Heart left ventricle (tissue), 16 donors: ENCODE measurements at regions not wholly inside any gene's neighbourhood (a gene's known extent, or its start where the extent isn't known, plus 50 kb on each side); places are given as distances from the start of the nearest gene placed in this dataset.
"Not testable (repeated sequence)": the region's sequence is repeated elsewhere in the genome, so short reads cannot be mapped to it uniquely, and the experiment has no call there.

Experiments used
- ATAC-seq, 4 donors: fragments of 200-7000 bp; cut with Tn5 transposase; one replicate each; pipeline ENCODE4 v1.9.1; 2020 to 2022; ENCODE audit warnings: moderate library complexity in 4 of 4, mild to moderate bottlenecking in 3 of 4, moderate number of reproducible peaks in 1 of 4
- DNase-seq, 5 donors: peaks; one replicate each; pipeline ENCODE4 v3.0.0-alpha.2; 2020
- H3K27ac ChIP-seq, 12 donors: fragments of 200-600 bp; sonication (generic) in 4 of 12; one replicate each; pipeline versions ENCODE4 v1.5.0 to v1.8.0; 2016 to 2022; ENCODE audit warnings: mild to moderate bottlenecking in 2 of 12
- H3K27me3 ChIP-seq, 9 donors: fragments of 200-600 bp; sonication (generic) in 2 of 9; one replicate each; pipeline versions ENCODE4 v1.5.1 to v1.8.0; 2016 to 2022; ENCODE audit warnings: mild to moderate bottlenecking in 3 of 9
- H3K36me3 ChIP-seq, 9 donors: fragments of 200-600 bp; sonication (generic) in 2 of 9; one replicate each; pipeline versions ENCODE4 v1.5.0 to v1.8.0; 2018 to 2022; ENCODE audit warnings: mild to moderate bottlenecking in 2 of 9
- H3K4me1 ChIP-seq, 12 donors: fragments of 200-600 bp; sonication (generic) in 4 of 12; one replicate each; pipeline versions ENCODE4 v1.5.0 to v1.8.0; 2016 to 2022; ENCODE audit warnings: mild to moderate bottlenecking in 3 of 12
- H3K4me3 ChIP-seq, 12 donors: fragments of 200-600 bp; sonication (generic) in 4 of 12; one replicate each; pipeline versions ENCODE4 v1.5.0 to v1.8.0; 2017 to 2022; ENCODE audit warnings: mild to moderate bottlenecking in 9 of 12, moderate library complexity in 4 of 12
- H3K9me3 ChIP-seq, 12 donors: fragments of 200-600 bp; sonication (generic) in 4 of 12; one replicate each; pipeline versions ENCODE4 v1.5.0 to v1.8.0; 2016 to 2022; ENCODE audit warnings: mild to moderate bottlenecking in 1 of 12
- CTCF ChIP-seq, 12 donors: fragments of 200-600 bp; sonication (generic) in 4 of 12; IDR thresholded peaks; one replicate each; pipeline versions ENCODE4 v1.5.0 to v1.8.0; 2018 to 2022; ENCODE audit warnings: antibody characterized with exemption in 12 of 12, mild to moderate bottlenecking in 5 of 12
- POLR2A ChIP-seq, 2 donors: fragments of 450-650 bp; IDR thresholded peaks; one replicate each; pipeline ENCODE4 v1.6.1; 2017; ENCODE audit warnings: antibody characterized with exemption in 2 of 2, mild to moderate bottlenecking in 2 of 2, moderate library complexity in 2 of 2
- WGBS, 4 donors: extraction: QIAGEN DNeasy Blood & Tissue Kit in 2 of 4; methylation state at CpG; one replicate each; pipeline versions ENCODE4 v1.1.5 to v1.1.7; 2013 to 2018; 5-methylcytosine and 5-hydroxymethylcytosine counted together
- intact Hi-C, 10 donors: fragments of 100-400 bp; cut with DNase I; formaldehyde crosslinking; loops; one replicate each; pipeline versions ENCODE4 v1.11.1 to v1.14.2; 2022
- donor health status: ischemic (EF 13 %, LVEDD 7.1; RV severe dilation, severe dysfunction).
- donor health status: healthy with polysubstance abuse.
- donor health status: DM: no; HTN: yes; CAD: no.
- donor health status: DM: no; HTN: no; CAD: no.
- donor health status: ischemic (EF 25% LVEDD 6.9; RV normal size, moderate dysfunction).
- donor health status: ischemic (EF 25% LVEDD 5.7; RV mildly dilated, moderate dysfunction).
- donor health status: healthy.
- donor health status: DM: yes; HTN: yes; CAD: no.
- donor health status: ischemic (EF 35%, LVEDD 5.7; RV mildly dilated, moderate dysfunction).
- donor health status: nonischemic (EF 11% LVEDD 7.7; RV severe dilation, severe dysfunction).
- donor health status: DM: yes; HTN: yes; CAD: no.
- donor health status: PGD.
- donor health status: ischemic (EF 29% LVEDD 5.4; RV normal size, mild dysfunction).
- donor health status: nonischemic (EF 23%, LVEDD 6.1; RV moderate dilation, normal function).

GRCh38 chr6:71226151-71226550 lies 62.5 kb upstream of the OGFRL1 start:
- Histone ChIP-seq H3K27ac (no peak overlapping the region), H3K9me3 (no peaks in the 10 kb centered on the region), H3K4me1 (no peaks in the 10 kb centered on the region), H3K36me3 (no peaks in the 10 kb centered on the region), H3K27me3 (no peaks in the 10 kb centered on the region), H3K4me3 (no peak overlapping the region)
- TF ChIP-seq POLR2A (IDR thresholded peaks at IDR 0.05) (no peak), CTCF (IDR thresholded peaks at IDR 0.05) (no peak)
- intact Hi-C loops, result no loop called here
- ATAC-seq (no peak), DNase-seq (no peak)
- 91 to 97% (median 94%) methylated on average over 1 of the region's 1 CpG for WGBS, 4 donors

GRCh38 chr6:71228461-71229041 lies 60.1 kb upstream of the OGFRL1 start:
- Histone ChIP-seq H3K27ac (no peak overlapping the region), H3K27me3 (no peaks in the 10 kb centered on the region), H3K36me3 (no peaks in the 10 kb centered on the region), H3K4me3 (no peak overlapping the region), H3K4me1 (no peaks in the 10 kb centered on the region), H3K9me3 (no peaks in the 10 kb centered on the region)
- no peak for DNase-seq
- intact Hi-C loops, result no loop called here
- TF ChIP-seq POLR2A (IDR thresholded peaks at IDR 0.05) (no peak), CTCF (IDR thresholded peaks at IDR 0.05) (no peak)
- WGBS, 4 donors, result 64 to 73% (median 69%) methylated on average over 4 of the region's 4 CpGs
- no peak for ATAC-seq

- TF ChIP-seq POLR2A (IDR thresholded peaks at IDR 0.05) (no peak), CTCF (IDR thresholded peaks at IDR 0.05) (no peak)
- no peaks in the 10 kb centered on the region for H3K4me1 ChIP-seq
- H3K36me3 ChIP-seq, result no peaks in the 10 kb centered on the region
- no peak overlapping the region for H3K4me3 ChIP-seq
- no peak for ATAC-seq
- H3K27me3 ChIP-seq, result no peaks in the 10 kb centered on the region
- DNase-seq, result no peak
- intact Hi-C loops, result no loop called here
- WGBS, 4 donors, result 96 to 99% (median 98%) methylated on average over 3 of the region's 3 CpGs
- H3K27ac ChIP-seq, result no peak overlapping the region
- H3K9me3 ChIP-seq, result no peaks in the 10 kb centered on the region
These were observed 59.1 kb upstream of the OGFRL1 start for GRCh38 chr6:71229477-71229876.

- H3K9me3 ChIP-seq, H3K36me3 ChIP-seq, intact Hi-C loops, H3K4me1 ChIP-seq, H3K27me3 ChIP-seq, DNase-seq, H3K27ac ChIP-seq, ATAC-seq, H3K4me3 ChIP-seq: not testable (repeated sequence)
- 89 to 97% (median 94%) methylated on average over 4 of the region's 4 CpGs for WGBS, 4 donors
These were observed 55.7 kb upstream of the OGFRL1 start for GRCh38 chr6:71232890-71233289.

- no peak overlapping the region for H3K4me3 ChIP-seq
- H3K4me1 ChIP-seq, result no peaks in the 10 kb centered on the region
- intact Hi-C loops, result no loop called here
- DNase-seq (no peak), ATAC-seq (no peak)
- no peak overlapping the region for H3K27ac ChIP-seq
- TF ChIP-seq POLR2A (IDR thresholded peaks at IDR 0.05) (no peak), CTCF (IDR thresholded peaks at IDR 0.05) (no peak)
- peaks cover 0 to 4% (median 0%) of the 10 kb centered on the region in 12 donors for H3K9me3 ChIP-seq
- WGBS, 4 donors, result 81 to 88% (median 85%) methylated on average over 1 of the region's 1 CpG
- H3K36me3 ChIP-seq, result no peaks in the 10 kb centered on the region
- H3K27me3 ChIP-seq, result no peaks in the 10 kb centered on the region
These were observed 51.6 kb upstream of the OGFRL1 start for GRCh38 chr6:71236926-71237434.
